HG03095 (cell line): ENCODE measurements at regions not wholly inside any gene's neighbourhood (a gene's known extent, or its start where the extent isn't known, plus 50 kb on each side); places are given as distances from the start of the nearest gene placed in this dataset.

ENCODE experiments used
- ATAC-seq: cut with Tn5 transposase; IDR thresholded peaks from one replicate; pipeline ENCODE4 v1.9.1; 2021; ENCODE audit warnings: moderate library complexity; ENCODE audit not compliant: unreplicated experiment

- no peak for ATAC-seq
Measured at GRCh38 chr20:11231742-11232648, 558.2 kb upstream of the JAG1 start.

GRCh38 chr20:11232896-11233295 is 559.1 kb upstream of the JAG1 start:
- no peak for ATAC-seq

- ATAC-seq = no peak
Measured at GRCh38 chr20:11234181-11234580, 560.4 kb upstream of the JAG1 start.

DNA sequence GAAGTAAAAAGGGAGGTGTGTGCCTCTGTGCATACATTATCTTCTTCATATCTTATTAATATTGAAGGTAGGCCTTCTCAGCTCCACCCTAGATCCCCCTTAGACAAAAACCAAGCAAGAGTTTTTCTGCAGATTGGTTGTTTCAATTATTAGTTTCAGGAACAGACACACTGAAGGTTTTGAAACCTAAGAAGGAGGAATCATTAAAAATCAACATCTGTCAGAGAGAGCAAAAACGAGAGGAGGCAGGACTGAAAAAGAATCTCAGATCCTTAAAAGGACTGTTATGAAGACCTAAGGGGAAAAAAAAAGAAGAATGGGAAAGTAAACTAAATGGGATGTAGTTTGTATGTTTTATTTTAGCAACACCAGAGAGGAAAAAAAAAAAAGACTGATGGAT is 560.8 kb upstream of the JAG1 start:
- ATAC-seq = no peak

- no peak for ATAC-seq
Measured at GRCh38 chr20:11235058-11235457, 561.3 kb upstream of the JAG1 start.

DNA sequence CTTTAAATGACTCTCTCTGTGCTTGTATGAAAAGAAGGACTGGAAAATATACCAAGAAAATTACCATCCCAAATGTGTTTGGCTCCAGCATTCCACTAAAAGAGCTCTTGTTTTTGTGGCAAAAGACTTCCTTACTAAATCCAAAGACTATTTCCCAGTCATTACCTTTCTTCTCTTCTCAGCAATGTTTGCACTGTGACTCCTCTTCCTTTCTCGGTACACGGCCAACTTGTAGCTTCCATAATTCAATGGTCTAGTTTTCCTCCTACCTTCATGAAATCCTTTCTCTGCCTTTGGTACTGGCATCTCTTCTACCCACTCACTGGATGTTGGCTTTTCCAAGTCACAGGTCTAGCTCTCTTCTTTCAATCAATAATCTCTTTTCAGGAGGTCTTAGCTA is 568.5 kb upstream of the JAG1 start:
- no peak for ATAC-seq

DNA sequence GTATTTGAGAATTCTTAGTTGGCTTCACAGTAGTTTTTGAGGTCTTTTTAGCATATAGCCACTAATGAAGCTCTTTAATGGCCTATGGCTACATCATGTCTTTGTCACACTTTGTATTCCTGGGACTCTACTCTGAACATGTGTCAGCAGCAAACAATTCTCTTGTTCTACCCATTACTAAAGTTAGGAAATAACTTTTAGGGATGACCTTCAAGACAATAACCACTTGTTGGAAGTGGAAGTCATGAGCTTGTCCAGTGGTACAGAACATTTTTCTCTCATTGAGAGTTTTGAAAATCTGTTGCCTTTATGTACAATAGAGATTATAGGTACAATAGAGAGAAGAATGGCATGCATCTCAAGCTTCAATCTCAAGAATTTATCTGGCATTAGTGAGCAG is 571.6 kb upstream of the JAG1 start:
- ATAC-seq = no peak

DNA sequence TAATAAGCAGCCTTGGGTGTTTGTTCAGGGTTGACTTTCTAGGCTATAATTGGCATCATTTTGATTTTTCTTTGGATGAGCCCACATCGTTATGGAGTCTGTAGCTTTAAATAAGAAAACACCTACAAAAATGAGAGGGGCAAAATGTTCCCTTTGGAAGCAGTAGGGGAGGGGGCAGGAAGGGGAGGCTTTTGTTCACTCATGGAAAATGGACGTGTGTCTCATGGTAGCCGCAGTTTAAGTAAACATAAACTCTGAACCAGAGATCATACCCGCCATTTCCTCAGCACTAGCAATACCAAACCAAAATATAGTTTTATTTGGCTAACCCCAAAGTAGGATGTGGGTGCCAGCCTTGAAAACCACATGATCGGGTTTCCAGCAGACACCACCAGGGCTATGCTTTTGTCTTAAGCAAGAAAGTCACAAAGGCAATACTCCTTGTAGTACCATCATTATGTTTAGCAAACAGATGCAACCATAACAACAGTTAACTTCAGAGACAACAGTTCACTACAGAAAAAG is 572.5 kb upstream of the JAG1 start:
- no peak for ATAC-seq

- ATAC-seq = no peak
Measured at GRCh38 chr20:11247046-11248010, 573.5 kb upstream of the JAG1 start.

DNA sequence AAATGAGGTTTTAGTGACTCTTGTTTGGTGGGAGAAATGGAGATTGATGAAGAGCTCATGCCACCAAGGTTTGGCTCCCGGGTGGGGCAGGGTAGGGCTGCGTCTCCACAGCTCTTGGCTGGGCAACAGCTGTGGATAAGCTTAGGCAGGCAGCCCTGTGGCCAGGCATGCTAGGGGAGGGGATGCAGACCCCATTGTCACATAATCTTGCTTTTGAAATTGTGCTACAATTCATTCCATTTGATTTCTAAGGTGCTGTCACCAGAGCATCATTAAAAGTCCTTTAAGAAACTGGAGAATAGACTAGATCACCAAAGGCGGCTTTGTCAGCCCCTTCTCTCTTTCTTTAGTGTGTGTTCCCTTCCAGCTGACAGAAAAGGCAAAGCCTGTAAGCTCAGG is 574.2 kb upstream of the JAG1 start:
- ATAC-seq = no peak

GRCh38 chr20:11248687-11249638 is 575.2 kb upstream of the JAG1 start:
- ATAC-seq = no peak

DNA sequence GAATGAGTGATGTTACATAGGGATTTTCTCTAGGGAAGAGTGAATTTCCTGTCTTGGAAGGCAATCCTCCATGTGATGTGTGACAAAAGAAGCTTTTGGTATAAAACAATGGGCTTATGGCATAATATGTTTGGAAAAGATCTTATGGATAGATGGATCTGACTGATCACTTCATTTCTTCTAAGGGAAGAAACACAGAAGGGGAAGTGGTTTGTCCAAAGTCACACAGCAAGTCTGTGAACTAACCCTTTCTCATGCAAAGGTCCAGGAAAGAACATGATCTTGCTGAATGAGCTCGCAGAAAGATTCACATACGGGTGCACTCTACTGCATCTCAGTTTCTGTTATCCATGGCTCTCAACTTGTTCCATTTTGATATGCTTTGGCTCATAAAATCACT is 575.9 kb upstream of the JAG1 start:
- ATAC-seq = no peak

DNA sequence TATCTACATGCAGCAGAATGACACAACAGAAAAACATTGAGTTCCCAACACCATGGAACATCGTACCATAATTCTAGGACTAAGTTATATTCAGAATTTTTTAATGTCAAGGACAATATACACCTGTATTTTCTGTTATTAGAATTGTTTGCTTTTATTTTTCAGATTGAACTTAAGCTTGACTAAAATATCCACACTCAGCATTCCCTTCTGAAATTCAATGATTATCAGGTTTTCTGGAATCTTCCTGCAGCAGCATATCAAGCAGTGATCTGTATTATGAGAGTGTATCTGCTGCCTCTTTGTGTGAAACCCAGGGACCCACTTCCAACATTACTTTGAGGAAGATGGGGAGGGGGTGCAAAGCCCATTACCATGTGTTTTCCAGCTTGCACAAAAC is 578.6 kb upstream of the JAG1 start:
- no peak for ATAC-seq

DNA sequence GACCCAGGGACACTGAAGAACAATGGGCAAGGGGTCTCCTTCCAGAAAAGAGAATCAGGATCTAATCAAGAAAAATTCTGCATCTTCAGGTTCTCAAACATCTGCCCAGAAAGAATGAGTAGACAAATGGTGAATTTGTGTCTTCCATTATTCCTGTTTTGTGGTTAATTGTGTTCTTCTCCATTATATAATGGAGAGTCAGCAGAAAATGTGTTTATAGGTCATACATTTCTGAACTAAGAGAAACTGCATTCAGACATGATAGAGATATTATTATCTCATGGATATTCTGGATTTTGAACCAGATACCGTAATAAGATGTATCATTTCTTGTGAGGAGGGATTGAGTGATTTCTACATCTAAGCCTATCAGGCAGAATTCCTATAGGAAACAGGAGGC is 581.7 kb upstream of the JAG1 start:
- ATAC-seq = no peak

- ATAC-seq = no peak
Measured at GRCh38 chr20:11255860-11256259, 582.1 kb upstream of the JAG1 start.

DNA sequence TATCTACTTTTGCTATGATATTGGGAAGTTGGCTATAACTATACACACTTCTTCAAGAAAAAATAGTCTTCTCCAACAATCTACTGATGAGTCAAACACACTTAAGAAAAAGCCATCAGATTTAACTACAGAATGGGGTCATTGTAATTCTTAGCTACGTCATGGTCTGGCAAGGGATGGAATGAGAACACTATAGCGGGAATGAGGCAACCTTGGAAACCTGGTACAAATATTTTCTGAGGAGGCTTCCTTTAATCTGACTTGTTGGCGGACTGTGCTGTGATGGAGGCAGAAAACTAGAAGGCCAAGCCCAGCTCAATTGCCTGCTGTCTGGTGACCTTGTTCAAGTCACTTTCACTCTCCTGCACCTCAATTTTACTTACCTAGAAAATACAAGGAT is 586.8 kb upstream of the JAG1 start:
- no peak for ATAC-seq

- ATAC-seq = no peak
Measured at GRCh38 chr20:11261533-11262000, 587.8 kb upstream of the JAG1 start.

DNA sequence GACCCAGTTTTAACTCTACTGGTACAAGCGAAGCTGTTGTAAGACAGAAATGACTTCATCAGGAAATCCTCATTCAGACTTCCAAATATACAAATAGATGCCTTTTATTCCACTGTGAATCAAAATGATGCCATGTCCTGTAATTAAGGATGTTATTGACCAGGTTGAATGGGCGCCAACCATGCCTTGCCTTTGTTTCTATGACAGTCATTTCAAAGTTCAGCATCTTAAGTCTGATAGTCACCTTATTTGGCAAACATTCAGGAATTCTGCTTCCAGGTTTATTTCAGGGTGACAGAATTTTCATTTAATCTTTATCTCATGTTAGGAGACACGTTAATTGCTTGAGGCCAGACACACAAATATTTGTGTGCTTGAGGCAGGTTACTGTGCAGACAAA is 592.8 kb upstream of the JAG1 start:
- ATAC-seq = no peak

DNA sequence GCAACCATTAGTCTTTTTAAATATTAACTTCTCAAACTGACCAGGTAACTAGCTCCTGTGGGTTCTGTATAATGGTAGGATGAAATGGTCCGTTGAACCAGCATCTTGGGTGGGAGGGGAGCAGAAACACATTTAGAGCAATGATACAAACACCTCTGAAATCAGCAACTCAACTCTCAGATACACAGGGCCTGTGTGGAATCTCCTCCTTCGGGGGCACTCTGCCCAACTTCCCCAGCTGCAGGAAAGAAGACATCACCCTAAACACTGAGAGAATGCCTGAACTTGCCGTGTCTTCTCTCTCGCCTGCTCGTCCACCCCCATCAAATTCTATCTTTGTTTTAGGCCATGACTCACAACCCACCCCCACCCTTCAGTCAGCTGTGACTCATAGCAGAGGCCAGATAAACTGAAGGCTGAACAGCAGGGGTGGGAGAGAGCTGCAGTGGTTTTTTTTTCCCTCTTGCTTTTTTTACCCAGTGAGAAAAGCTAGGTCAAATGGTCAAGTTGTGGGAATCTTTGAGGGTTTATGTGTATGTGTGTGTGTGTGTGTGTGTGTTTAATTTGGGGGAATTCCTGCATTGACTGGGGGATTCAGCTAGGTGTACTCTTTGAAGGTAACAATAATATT is 593.4 kb upstream of the JAG1 start:
- peak; percentile 57 for ATAC-seq

DNA sequence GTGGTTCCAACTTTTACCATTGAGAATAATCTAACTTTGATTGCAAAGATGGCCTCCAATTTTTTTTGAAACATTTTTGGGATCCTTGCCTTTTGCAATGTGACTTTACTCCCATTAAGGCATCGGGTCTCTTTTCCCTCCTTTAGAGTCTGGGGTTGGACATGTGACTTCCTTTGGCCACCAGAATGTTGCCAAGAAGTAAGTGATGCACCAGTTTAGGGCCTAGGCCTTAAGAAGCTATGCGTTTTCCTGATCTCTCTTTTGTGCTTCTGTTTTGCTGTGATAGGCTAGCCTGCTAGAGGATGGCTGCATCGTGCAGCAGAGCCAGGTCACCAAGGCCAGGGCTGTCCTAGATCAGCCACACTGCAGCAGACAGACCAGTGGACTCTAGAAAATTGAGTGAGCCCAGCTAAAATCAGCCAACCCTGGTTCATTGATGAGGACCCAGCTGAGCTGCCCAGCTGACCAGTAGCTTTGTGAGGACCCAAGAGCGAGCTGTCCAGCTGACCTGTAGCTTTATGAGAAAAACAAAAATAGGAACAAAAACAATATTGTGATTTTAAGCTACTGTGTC is 594.0 kb upstream of the JAG1 start:
- ATAC-seq = no peak
